ENCODE measurements at regions not wholly inside any gene's neighbourhood (a gene's known extent, or its start where the extent isn't known, plus 50 kb on each side); places are given as distances from the start of the nearest gene placed in this dataset.
A peak's percentile ranks its signal among the peaks of the same experiment; 100 is the strongest.

DNA sequence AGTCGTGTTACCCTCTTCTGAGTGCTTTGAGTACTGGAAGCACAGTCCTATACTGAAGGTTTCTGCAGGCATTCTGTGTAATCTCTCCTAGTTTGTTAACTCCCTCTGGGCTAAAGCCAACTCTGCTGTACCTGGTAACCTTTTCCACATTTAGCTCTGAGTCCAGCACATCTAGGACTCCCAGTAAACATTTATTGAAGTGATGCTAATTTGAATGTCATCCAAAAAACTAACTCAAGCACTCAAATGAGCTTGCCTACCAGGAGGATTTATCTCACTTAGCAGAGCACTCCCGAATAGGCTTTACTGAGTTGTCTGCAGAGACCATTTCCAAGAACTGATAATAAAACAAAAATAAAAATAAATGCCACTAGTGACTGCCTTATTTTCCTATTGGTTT is 79.5 kb upstream of the NFIB start:
- no peak for DNase-seq (ENCODE audit: low spot score)

- DNase-seq (ENCODE audit: low spot score) = no peak
These were observed 77.7 kb upstream of the NFIB start for GRCh38 chr9:14391620-14392019.

- no peak for DNase-seq (ENCODE audit: low spot score)
These were observed 75.7 kb upstream of the NFIB start for GRCh38 chr9:14389657-14390056.

- no peak for DNase-seq (ENCODE audit: low spot score)
These were observed 75.2 kb upstream of the NFIB start for GRCh38 chr9:14389146-14389545.

GRCh38 chr9:14383773-14384172 is 69.8 kb upstream of the NFIB start:
- DNase-seq (ENCODE audit: low spot score) = no peak

DNA sequence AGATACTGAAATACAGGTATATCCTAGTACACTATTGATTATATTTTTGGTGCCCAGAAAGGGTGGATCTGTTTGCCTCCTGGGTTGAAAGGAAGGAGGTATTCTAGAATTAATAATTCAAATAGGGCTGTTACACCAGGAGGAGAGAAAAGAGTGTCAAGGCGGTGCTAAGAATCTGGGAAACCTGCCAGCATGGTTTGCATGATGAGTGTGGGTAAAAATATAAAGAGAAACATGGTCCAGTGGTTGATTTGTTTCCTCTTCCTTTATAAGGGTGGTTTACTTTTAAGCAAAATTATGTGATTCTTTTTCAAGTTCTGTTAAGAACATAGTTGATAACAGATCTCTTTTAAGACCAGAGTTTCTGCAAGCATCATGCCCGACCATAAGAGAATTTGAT is 69.4 kb upstream of the NFIB start:
- peak; percentile 28 for DNase-seq (ENCODE audit: low spot score)

- no peak for DNase-seq (ENCODE audit: low spot score)
These were observed 66.3 kb upstream of the NFIB start for GRCh38 chr9:14380061-14380836.

DNA sequence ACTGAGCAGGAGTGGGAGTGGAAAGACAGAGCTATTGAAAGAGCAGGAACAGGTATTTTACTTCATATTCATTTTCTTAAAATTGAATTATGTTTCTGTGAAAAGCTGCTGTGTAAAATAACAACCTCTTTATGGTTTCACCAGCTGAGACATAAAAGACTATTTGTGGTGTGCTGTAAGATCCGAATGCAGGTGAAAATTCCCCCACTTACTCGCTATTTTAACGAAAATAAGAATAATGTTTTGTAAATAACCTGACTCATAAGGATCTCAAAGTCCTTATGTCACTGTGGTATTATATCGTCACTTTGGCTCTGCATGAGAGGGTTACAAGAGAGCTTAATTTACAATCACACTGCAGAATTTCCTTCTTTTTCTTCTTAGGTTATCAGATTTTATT is 65.3 kb upstream of the NFIB start:
- DNase-seq (ENCODE audit: low spot score) = no peak

- no peak for DNase-seq (ENCODE audit: low spot score)
These were observed 59.8 kb upstream of the NFIB start for GRCh38 chr9:14373706-14374105.

DNA sequence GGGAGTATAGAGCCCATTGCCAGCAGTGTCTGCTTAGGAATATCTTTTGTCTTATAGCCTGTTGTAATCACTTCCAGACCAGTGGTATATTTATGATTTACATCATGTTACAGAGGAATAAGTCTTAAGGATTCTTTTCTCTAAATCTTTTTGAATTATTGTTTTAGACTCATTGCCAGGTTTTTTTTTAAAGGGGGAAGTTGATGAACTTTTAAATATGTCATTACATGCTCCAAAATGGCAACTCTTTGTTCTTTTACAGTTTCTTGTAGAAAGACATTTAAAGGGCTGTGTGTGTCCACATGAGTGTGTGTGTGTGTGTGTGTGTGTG is 59.4 kb upstream of the NFIB start:
- no peak for DNase-seq (ENCODE audit: low spot score)

- DNase-seq (ENCODE audit: low spot score) = no peak
These were observed 58.7 kb upstream of the NFIB start for GRCh38 chr9:14372437-14373335.

GRCh38 chr9:14369011-14369410 is 55.1 kb upstream of the NFIB start:
- DNase-seq (ENCODE audit: low spot score) = no peak

GRCh38 chr9:14366076-14366475 is 52.1 kb upstream of the NFIB start:
- DNase-seq (ENCODE audit: low spot score) = no peak

GRCh38 chr9:14365670-14366069 is 51.7 kb upstream of the NFIB start:
- no peak for DNase-seq (ENCODE audit: low spot score)
